Esophagus muscularis mucosa (tissue), 4 donors: ENCODE measurements at regions not wholly inside any gene's neighbourhood (a gene's known extent, or its start where the extent isn't known, plus 50 kb on each side); places are given as distances from the start of the nearest gene placed in this dataset.

Source experiments
- EP300 ChIP-seq: sonication (generic); formaldehyde crosslinking; IDR thresholded peaks from one replicate; pipeline ENCODE4 v1.6.1; 2017; ENCODE audit warnings: antibody characterized with exemption
- POLR2A ChIP-seq: fragments of 450-650 bp; IDR thresholded peaks from one replicate; pipeline ENCODE4 v1.6.1; 2017; ENCODE audit warnings: antibody characterized with exemption, moderate library complexity, mild to moderate bottlenecking, low read depth
- POLR2AphosphoS5 ChIP-seq, 2 donors: sonication (generic); formaldehyde crosslinking; IDR thresholded peaks; one replicate each; pipeline ENCODE4 v1.6.1; 2017; ENCODE audit warnings: antibody characterized with exemption in 2 of 2
- TF ChIP-seq, protein P1 (sequence below), 3 experiments: fragments of 200-600 bp in 2 of 3; fragments of 450-650 bp in 1 of 3; sonication (generic) in 2 of 3; IDR thresholded peaks; one replicate each; pipeline ENCODE4 v1.5.1; 2017 to 2019; ENCODE audit warnings: antibody characterized with exemption in 3 of 3, mild to moderate bottlenecking in 2 of 3, moderate library complexity in 1 of 3

DNA sequence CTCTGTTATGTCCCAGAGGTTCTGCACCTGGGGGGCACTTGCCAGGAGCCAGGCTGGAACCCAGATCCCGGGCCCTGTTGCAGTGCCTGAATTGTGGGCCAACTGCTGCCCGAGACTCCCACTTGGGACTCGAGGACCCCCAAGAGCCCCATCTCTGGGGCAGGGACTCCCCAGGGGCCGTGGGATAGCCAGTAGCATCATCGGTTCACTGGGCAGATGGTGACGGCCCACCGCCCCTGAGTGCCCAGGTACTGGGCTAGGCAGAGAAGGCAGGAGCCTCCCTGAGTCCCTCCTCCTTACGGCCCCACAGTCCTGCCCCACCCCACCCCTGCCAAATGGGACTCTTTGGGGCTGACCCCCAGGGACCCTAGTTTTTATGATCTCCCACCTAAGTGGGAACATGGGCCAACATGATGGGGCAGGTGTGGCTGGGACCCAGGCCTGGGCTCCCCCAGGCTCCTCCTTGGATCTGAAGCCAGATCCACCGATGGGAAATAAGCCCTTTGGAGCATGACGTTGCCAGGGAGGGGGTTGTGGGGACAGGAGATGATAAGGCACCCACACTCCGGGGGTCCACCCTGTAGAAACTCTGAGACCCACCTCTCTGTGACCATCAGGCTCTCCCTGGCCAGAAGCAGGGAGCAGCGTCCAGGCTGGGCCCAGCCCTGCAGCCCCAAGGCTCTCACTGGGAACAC, 94.5 kb upstream of the FGF3 start:
- TF ChIP-seq, protein P1, sequence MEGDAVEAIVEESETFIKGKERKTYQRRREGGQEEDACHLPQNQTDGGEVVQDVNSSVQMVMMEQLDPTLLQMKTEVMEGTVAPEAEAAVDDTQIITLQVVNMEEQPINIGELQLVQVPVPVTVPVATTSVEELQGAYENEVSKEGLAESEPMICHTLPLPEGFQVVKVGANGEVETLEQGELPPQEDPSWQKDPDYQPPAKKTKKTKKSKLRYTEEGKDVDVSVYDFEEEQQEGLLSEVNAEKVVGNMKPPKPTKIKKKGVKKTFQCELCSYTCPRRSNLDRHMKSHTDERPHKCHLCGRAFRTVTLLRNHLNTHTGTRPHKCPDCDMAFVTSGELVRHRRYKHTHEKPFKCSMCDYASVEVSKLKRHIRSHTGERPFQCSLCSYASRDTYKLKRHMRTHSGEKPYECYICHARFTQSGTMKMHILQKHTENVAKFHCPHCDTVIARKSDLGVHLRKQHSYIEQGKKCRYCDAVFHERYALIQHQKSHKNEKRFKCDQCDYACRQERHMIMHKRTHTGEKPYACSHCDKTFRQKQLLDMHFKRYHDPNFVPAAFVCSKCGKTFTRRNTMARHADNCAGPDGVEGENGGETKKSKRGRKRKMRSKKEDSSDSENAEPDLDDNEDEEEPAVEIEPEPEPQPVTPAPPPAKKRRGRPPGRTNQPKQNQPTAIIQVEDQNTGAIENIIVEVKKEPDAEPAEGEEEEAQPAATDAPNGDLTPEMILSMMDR (IDR thresholded peaks at IDR 0.05): no peak
- TF ChIP-seq EP300 (no peak), POLR2A (no peak), POLR2AphosphoS5 (IDR thresholded peaks at IDR 0.05) (no peak)
